HG03460 (cell line): ENCODE measurements at regions not wholly inside any gene's neighbourhood (a gene's known extent, or its start where the extent isn't known, plus 50 kb on each side); places are given as distances from the start of the nearest gene placed in this dataset.
A peak's percentile ranks its signal among the peaks of the same experiment; 100 is the strongest.

Experiments used
- ATAC-seq: cut with Tn5 transposase; IDR thresholded peaks from one replicate; pipeline ENCODE4 v1.9.1; 2021; ENCODE audit not compliant: unreplicated experiment

GRCh38 chr10:88195841-88196240 is 332.4 kb downstream of the PTEN start:
- ATAC-seq, result no peak

GRCh38 chr10:88196291-88196690 is 332.9 kb downstream of the PTEN start:
- ATAC-seq, result no peak

- ATAC-seq, result no peak
Observed at GRCh38 chr10:88198023-88198422, 334.6 kb downstream of the PTEN start.

GRCh38 chr10:88200312-88201032 is 337.0 kb downstream of the PTEN start:
- ATAC-seq, result no peak

GRCh38 chr10:88205842-88206446 is 342.5 kb downstream of the PTEN start:
- peak; percentile 65 for ATAC-seq

GRCh38 chr10:88207121-88207546 is 343.7 kb downstream of the PTEN start:
- no peak for ATAC-seq

- ATAC-seq, result no peak
Observed at GRCh38 chr10:88209231-88209630, 345.8 kb downstream of the PTEN start.

- ATAC-seq, result no peak
Observed at GRCh38 chr10:88209837-88210561, 346.6 kb downstream of the PTEN start.

GRCh38 chr10:88211230-88211629 is 347.8 kb downstream of the PTEN start:
- no peak for ATAC-seq

- ATAC-seq, result no peak
Observed at GRCh38 chr10:88212069-88212468, 348.6 kb downstream of the PTEN start.

GRCh38 chr10:88213065-88213605 is 349.7 kb downstream of the PTEN start:
- no peak for ATAC-seq

GRCh38 chr10:88216976-88217375 is 353.6 kb downstream of the PTEN start:
- ATAC-seq, result no peak

- no peak for ATAC-seq
Observed at GRCh38 chr10:88218362-88218761, 354.9 kb downstream of the PTEN start.

- ATAC-seq, result no peak
Observed at GRCh38 chr10:88219753-88220152, 356.3 kb downstream of the PTEN start.

- no peak for ATAC-seq
Observed at GRCh38 chr10:88221010-88221973, 357.9 kb downstream of the PTEN start.

GRCh38 chr10:88222881-88223280 is 359.5 kb downstream of the PTEN start:
- no peak for ATAC-seq
